Aorta (tissue), 5 donors: ENCODE measurements at regions not wholly inside any gene's neighbourhood (a gene's known extent, or its start where the extent isn't known, plus 50 kb on each side); places are given as distances from the start of the nearest gene placed in this dataset.

Experiments used
- ATAC-seq: fragments of 200-7000 bp; cut with Tn5 transposase; one replicate; pipeline ENCODE4 v1.9.1; 2022; ENCODE audit warnings: moderate library complexity; ENCODE audit not compliant: low FRiP score
- DNase-seq, 2 donors: peaks; one replicate each; pipeline ENCODE4 v3.0.0-alpha.2; 2020
- H3K27ac ChIP-seq, 2 donors: one replicate each; pipeline ENCODE4 v1.5.1; 2013; ENCODE audit warnings: low read length in 2 of 2, mild to moderate bottlenecking in 2 of 2, moderate library complexity in 2 of 2, control low read depth in 1 of 2, inconsistent platforms in 1 of 2, low read depth in 1 of 2
- H3K27me3 ChIP-seq, 2 donors: one replicate each; pipeline ENCODE4 v1.6.1; 2013; ENCODE audit warnings: control low read depth in 1 of 2, low read length in 1 of 2, mild to moderate bottlenecking in 1 of 2, moderate library complexity in 1 of 2; ENCODE audit not compliant: insufficient read depth in 2 of 2, control insufficient read depth in 1 of 2
- H3K36me3 ChIP-seq, 2 donors: one replicate each; pipeline ENCODE4 v1.6.1; 2013; ENCODE audit warnings: control low read depth in 1 of 2, low read length in 1 of 2, mild to moderate bottlenecking in 1 of 2; ENCODE audit not compliant: insufficient read depth in 2 of 2, control insufficient read depth in 1 of 2
- H3K4me1 ChIP-seq, 2 donors: one replicate each; pipeline ENCODE4 v1.6.1; 2013; ENCODE audit warnings: low read length in 2 of 2, control low read depth in 1 of 2, mild to moderate bottlenecking in 1 of 2, moderate library complexity in 1 of 2; ENCODE audit not compliant: insufficient read depth in 2 of 2, control insufficient read depth in 1 of 2
- H3K4me3 ChIP-seq, 2 donors: one replicate each; pipeline ENCODE4 v1.5.1; 2013; ENCODE audit warnings: low read length in 2 of 2, control low read depth in 1 of 2, mild to moderate bottlenecking in 1 of 2
- H3K9me3 ChIP-seq: one replicate; pipeline ENCODE4 v1.6.1; 2013; ENCODE audit warnings: mild to moderate bottlenecking, low read length; ENCODE audit not compliant: control insufficient read depth
- WGBS, 2 donors: extraction: QIAGEN DNeasy Blood & Tissue Kit; methylation state at CpG; one replicate each; pipeline ENCODE4 v1.1.7; 2013; 5-methylcytosine and 5-hydroxymethylcytosine counted together
- intact Hi-C, 2 donors: fragments of 100-400 bp; cut with DNase I; formaldehyde crosslinking; loops; one replicate each; pipeline versions ENCODE4 v1.14.2 to v1.15.0; 2022
- donor health status: healthy with polysubstance abuse.
- donor health status: Bipolar disorder and iron deficiency.
- donor health status: DM: no; HTN: no; CAD: no.
- donor health status: DM: no; HTN: no; CAD: no.
- donor health status: DM: yes; HTN: yes; CAD: no.

GRCh38 chr13:33958964-33959363, 141.0 kb downstream of the RFC3 start:
- H3K27ac ChIP-seq: no peak overlapping the region
- intact Hi-C loops: no loop called here
- H3K4me3 ChIP-seq: no peak overlapping the region
- 92 to 98% methylated on average over 2 of the region's 2 CpGs for WGBS, 2 donors
- H3K36me3 ChIP-seq: no peaks in the 10 kb centered on the region
- no peak for ATAC-seq
- DNase-seq: no peak
- H3K27me3 ChIP-seq: no peaks in the 10 kb centered on the region
- H3K9me3 ChIP-seq: no peaks in the 10 kb centered on the region
- H3K4me1 ChIP-seq: no peaks in the 10 kb centered on the region

GRCh38 chr13:33963134-33963533, 145.2 kb downstream of the RFC3 start:
- Histone ChIP-seq H3K9me3 (no peaks in the 10 kb centered on the region), H3K4me1 (no peaks in the 10 kb centered on the region), H3K27ac (no peak overlapping the region), H3K36me3 (no peaks in the 10 kb centered on the region), H3K4me3 (no peak overlapping the region), H3K27me3 (no peaks in the 10 kb centered on the region)
- WGBS, 2 donors: 85 to 93% methylated on average over 3 of the region's 3 CpGs
- intact Hi-C loops: no loop called here
- DNase-seq (no peak), ATAC-seq (no peak)

DNA sequence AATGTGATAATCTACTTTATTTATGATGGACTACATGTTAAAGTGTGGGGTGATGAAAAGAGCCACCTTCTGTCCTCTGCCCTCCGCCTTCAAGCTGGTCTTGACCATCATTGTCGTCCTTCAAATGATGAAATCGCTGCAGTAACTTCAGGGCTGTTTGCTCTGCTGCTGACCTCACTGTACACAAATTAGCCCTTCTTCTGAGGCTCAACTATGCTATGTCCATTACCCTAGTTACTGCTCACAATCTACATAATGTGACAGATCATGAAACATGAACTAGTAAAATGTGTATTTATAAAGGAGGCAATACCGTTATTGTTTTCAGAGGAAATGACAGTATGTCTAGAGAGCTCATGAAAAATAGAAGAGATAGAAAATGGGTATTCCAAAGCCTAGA, 145.9 kb downstream of the RFC3 start:
- intact Hi-C loops: no loop called here
- H3K4me1 ChIP-seq: no peaks in the 10 kb centered on the region

GRCh38 chr13:33968520-33969507, 150.9 kb downstream of the RFC3 start:
- Histone ChIP-seq H3K4me3 (no peak overlapping the region), H3K27ac (no peak overlapping the region), H3K4me1 (no peaks in the 10 kb centered on the region), H3K36me3 (no peaks in the 10 kb centered on the region), H3K27me3 (no peaks in the 10 kb centered on the region), H3K9me3 (peaks cover under 1% of the 10 kb centered on the region)
- WGBS, 2 donors: 54% methylated on average over 10 of the region's 10 CpGs
- ATAC-seq (no peak), DNase-seq (no peak)
- intact Hi-C loops: no loop called here

More for the DNA sequence above, 145.9 kb downstream of the RFC3 start:
- WGBS, 2 donors: 86 to 91% methylated on average over 4 of the region's 4 CpGs
- H3K27ac ChIP-seq: no peak overlapping the region
- H3K9me3 ChIP-seq: no peaks in the 10 kb centered on the region
- ATAC-seq (no peak), DNase-seq (no peak)
- no peaks in the 10 kb centered on the region for H3K36me3 ChIP-seq
- no peaks in the 10 kb centered on the region for H3K27me3 ChIP-seq
- no peak overlapping the region for H3K4me3 ChIP-seq

DNA sequence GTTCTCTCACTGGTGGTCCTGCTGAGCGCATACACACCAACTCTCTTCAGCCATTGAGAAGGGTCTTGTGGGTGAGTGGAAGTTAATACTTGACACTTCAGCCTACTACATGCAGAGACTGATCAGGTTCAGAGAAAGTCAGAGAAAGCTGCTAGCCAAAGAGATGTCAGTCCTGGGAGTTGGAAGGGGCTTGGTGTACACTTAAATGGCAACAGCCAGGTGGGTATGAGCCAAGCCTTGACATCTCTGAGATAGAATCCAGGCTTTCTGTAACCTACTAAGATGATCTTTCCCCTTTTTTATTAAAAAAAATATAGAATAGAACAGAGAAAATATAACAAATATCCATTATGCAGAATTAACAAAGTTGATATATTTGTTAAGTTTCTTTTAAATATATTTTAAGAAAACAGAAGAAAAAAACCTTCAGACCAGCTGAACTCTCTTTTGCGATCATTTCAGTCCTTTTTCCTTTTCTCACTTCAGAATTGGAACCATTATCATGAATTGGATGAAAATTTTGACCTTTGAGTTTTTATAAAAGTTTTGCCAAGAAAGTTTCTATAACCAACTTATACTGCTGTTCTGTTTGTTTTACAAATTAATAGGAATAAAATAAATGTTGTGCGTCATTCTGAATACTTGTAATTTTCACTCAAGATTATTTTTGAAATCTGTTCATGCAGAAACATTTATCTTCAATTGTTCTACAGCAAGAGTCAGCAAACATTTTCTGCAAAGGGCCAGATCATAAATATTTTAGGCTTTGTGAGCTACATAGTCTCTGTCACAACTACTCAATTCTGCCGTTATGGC, 153.0 kb downstream of the RFC3 start:
- Histone ChIP-seq H3K27ac (no peak overlapping the region), H3K4me1 (no peaks in the 10 kb centered on the region), H3K9me3 (peaks cover 1% of the 10 kb centered on the region), H3K4me3 (no peak overlapping the region), H3K27me3 (no peaks in the 10 kb centered on the region), H3K36me3 (no peaks in the 10 kb centered on the region)
- DNase-seq (no peak), ATAC-seq (no peak)
- intact Hi-C loops: no loop called here
- WGBS, 2 donors: 33 to 39% methylated on average over 4 of the region's 4 CpGs

- Histone ChIP-seq H3K4me3 (no peak overlapping the region), H3K4me1 (no peaks in the 10 kb centered on the region), H3K36me3 (no peaks in the 10 kb centered on the region), H3K27me3 (no peaks in the 10 kb centered on the region), H3K9me3 (peaks cover 1% of the 10 kb centered on the region), H3K27ac (no peak overlapping the region)
- DNase-seq (no peak), ATAC-seq (no peak)
- intact Hi-C loops: no loop called here
Observed at GRCh38 chr13:33971562-33971819, 153.5 kb downstream of the RFC3 start.

DNA sequence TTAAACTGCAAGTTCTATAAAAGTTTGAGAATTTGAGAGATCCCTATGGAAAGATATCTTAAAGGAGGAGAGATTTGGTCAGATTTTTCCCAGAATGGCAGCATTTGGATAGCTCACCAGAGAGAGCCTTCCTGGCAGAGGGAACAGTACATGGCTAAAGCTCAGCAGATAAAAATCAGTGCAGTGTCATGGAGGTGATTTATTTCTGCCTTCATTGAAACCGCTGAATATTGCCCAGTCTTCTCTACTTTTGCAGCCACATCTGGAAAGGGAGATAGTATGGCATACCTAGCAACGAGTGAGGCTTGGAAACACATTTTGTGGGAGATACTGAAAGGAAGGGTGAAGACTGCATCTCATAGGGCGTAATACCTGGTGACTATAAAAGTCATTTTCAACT, 155.2 kb downstream of the RFC3 start:
- no peak overlapping the region for H3K4me3 ChIP-seq
- intact Hi-C loops: no loop called here
- WGBS, 2 donors: 75 to 83% methylated on average over 3 of the region's 3 CpGs

GRCh38 chr13:33976965-33977364, 159.0 kb downstream of the RFC3 start:
- DNase-seq (no peak), ATAC-seq (no peak)
- 91 to 93% methylated on average over 4 of the region's 4 CpGs for WGBS, 2 donors
- Histone ChIP-seq H3K27ac (no peak overlapping the region), H3K4me3 (no peak overlapping the region), H3K27me3 (no peaks in the 10 kb centered on the region), H3K9me3 (peaks cover 1% of the 10 kb centered on the region), H3K36me3 (no peaks in the 10 kb centered on the region), H3K4me1 (no peaks in the 10 kb centered on the region)
- intact Hi-C loops: no loop called here

More for the DNA sequence above, 155.2 kb downstream of the RFC3 start:
- Histone ChIP-seq H3K27me3 (no peaks in the 10 kb centered on the region), H3K9me3 (peaks cover 1% of the 10 kb centered on the region), H3K27ac (no peak overlapping the region), H3K36me3 (no peaks in the 10 kb centered on the region), H3K4me1 (no peaks in the 10 kb centered on the region)
- ATAC-seq (no peak), DNase-seq (no peak)

GRCh38 chr13:33978653-33979052, 160.7 kb downstream of the RFC3 start:
- intact Hi-C loops: no loop called here
- Histone ChIP-seq H3K27me3 (no peaks in the 10 kb centered on the region), H3K4me3 (no peak overlapping the region), H3K9me3 (peaks cover 1% of the 10 kb centered on the region), H3K4me1 (no peaks in the 10 kb centered on the region), H3K27ac (no peak overlapping the region), H3K36me3 (no peaks in the 10 kb centered on the region)
- ATAC-seq: no peak
- WGBS, 2 donors: 80 to 92% methylated on average over 3 of the region's 3 CpGs
- no peak for DNase-seq
